ENCODE measurements at regions not wholly inside any gene's neighbourhood (a gene's known extent, or its start where the extent isn't known, plus 50 kb on each side); places are given as distances from the start of the nearest gene placed in this dataset.

GRCh38 chr5:60230456-60230855 is 336.9 kb upstream of the PDE4D start:
- TF ChIP-seq POLR2AphosphoS5 (IDR thresholded peaks at IDR 0.05) (no peak), POLR2A (IDR thresholded peaks at IDR 0.05) (no peak)
